IPS DF 4.7 (cell line): ENCODE measurements at regions not wholly inside any gene's neighbourhood (a gene's known extent, or its start where the extent isn't known, plus 50 kb on each side); places are given as distances from the start of the nearest gene placed in this dataset.

Source experiments
- DNase-seq: peaks from one replicate; pipeline ENCODE4 v3.0.0-alpha.2; 2013; ENCODE audit warnings: low spot score; ENCODE audit errors: extremely low read depth

- DNase-seq = no peak
These were observed 127.2 kb upstream of the AGA start for GRCh38 chr4:177569434-177569833.

- DNase-seq = no peak
These were observed 131.3 kb upstream of the AGA start for GRCh38 chr4:177573507-177573906.

GRCh38 chr4:177574446-177574845, 132.2 kb upstream of the AGA start:
- DNase-seq = no peak

DNA sequence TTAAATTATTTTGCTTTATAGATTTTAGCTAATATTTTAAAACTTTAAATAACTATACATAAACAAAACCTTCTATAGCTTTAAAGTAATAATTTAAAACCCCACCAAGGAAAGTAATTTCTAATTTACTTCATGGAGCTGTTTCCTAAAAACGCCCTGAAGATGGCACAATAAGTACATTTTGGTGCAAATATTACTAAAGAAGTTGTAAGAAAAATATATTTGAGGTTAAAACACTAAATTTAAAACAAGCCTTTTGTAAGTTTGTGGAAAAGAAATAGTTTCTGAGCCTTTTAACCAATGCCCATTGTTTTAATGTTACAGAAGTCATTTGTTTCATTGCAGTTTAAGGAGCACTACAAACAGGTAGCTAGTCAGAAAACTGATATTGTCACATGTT, 137.4 kb upstream of the AGA start:
- no peak for DNase-seq

DNA sequence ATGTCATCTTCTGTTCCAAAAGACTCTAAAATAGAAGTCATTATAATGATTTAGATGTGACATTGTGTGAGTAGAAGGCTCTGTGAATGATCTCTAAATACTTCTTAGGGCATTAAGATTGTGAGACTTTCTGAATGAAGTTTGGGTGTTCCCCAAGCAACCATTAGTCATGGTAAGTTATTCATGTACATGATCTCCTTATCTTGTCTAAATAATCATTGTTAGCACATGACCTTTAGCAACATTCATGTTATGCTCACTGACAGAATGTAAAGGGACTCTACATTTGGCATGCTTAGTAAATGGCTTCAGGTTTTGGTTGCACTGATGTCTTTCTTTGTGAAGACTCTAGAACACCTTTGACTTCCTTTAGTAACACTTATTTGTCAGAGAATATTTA, 140.8 kb upstream of the AGA start:
- DNase-seq = no peak

DNA sequence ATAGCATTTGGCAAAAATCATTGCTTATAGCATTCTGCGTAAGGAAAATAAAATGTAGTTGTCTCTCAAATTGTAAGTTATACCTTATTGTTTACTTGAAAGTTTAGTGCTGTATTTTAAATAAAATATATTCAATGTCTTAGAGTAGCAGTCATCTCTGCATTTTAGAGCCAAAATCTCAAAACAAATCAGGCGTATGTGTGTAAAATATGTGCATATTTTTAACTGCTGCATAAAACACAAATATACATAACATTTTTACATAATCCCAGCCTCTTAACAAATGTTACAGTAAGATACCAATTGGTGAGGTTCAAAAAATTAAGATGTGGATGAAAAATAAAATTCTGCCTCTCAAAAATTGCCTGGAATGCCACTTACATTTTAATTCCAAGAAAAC, 145.8 kb upstream of the AGA start:
- no peak for DNase-seq

DNA sequence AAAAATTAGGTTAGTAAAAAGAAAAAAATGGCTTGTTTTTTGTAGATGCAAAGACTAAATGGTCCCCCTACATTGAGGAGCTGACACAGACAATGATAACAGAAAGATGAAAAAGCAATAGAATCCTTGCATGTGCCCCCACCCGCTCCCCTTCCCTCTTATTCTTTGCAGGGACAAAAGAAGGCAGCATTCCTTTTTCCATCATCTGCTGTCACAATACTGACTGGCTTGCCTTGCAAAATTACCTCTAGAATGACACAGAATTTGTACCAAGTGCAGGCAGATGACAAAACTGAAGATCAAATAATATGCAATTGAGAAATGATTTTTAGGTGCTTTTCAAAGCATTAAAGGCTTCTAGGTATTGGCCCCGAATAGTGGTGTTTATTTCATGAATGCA, 153.1 kb upstream of the AGA start:
- no peak for DNase-seq

DNA sequence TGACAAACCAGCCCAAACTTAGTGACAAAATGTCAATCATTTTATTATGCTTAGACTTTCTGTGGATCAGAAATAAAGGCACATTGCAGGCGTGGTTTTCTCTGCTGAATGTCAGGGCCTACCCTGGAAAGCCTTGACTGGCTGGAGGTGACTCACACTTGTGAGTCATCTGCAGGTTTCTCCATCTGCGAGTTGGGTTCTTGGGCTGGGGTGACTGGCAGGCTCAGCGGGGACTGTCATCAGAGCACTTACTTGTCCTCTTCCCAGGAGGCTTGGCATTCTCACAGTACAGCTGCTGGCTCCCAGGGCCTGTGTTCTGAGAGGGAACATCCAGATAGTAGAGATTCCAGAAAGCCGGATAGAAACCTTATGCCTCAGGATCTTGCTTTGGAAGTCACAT, 153.8 kb upstream of the AGA start:
- DNase-seq = peak; percentile 11

GRCh38 chr4:177596991-177597390, 154.8 kb upstream of the AGA start:
- no peak for DNase-seq

- no peak for DNase-seq
These were observed 163.0 kb upstream of the AGA start for GRCh38 chr4:177605252-177605651.

- DNase-seq = no peak
These were observed 164.9 kb upstream of the AGA start for GRCh38 chr4:177607111-177607573.

DNA sequence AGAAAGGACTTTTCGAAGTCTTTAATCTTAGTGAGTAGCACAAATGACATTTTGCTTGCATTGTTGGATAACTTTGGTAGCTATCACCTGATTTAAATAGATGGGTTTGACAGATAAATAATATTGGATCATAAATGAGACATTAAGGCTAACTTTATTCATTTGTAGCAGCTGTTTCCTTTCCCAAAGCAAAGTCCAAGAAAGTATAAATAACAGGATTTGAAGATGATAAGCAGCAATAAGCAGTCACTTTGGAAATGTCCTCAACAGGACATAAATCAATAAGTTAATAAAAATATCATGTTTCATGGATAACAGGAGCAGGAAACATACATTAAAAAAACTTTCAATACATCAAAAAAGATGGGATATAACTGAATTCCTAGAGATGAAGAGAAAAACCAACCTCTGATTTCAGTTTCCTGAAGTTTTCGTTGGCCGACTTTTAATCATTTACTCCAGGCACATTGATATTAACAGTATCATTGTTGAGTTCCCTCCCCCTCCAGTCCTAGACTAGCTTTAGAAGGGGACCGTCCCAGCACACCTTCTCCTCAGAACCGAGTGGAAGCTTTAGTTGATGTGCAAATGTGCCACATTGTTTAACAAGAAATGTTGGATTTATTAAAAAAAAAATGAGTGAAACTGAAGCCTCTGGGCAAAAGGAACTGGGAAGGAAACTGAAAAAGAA, 169.9 kb upstream of the AGA start:
- DNase-seq = no peak

DNA sequence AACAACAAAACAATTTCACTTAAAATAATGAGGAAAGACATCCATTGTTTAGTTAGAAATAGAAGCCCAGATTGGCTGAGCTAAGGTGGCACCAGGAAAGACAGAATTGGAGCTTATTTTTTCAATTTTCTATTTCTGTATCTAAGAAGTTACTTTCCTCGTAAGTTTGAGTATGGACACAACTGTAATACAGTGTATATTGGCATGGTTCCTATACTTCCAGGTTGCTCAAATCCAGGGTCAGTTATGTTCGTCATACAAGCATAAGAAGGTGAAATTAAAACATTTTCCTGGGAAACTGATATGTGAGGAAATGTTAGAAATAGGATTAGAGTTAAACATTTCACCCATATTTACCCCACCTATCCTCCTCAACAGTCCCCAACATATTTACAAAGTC, 170.4 kb upstream of the AGA start:
- no peak for DNase-seq

- DNase-seq = no peak
These were observed 190.2 kb upstream of the AGA start for GRCh38 chr4:177632481-177632880.

- peak; percentile 22 for DNase-seq
These were observed 196.6 kb upstream of the AGA start for GRCh38 chr4:177638871-177639270.

DNA sequence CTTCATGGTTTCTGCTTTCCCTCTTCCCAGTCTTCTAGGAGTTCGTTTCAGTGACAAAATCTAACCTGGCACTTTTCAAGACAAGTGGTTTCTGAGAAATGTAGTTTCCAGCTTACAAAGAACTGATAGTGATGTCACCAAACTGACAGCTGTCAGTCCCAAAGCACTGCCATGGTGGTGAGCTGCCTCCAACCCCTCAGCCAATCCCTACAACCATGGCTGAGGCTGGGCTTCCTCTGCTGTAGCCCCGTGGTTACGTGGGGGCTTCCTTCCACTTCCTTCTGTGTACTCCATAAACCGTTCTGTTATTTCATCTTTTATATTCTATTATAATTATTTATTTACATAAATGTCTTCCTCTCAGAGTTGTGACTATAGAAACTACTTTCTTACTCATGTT, 198.6 kb upstream of the AGA start:
- DNase-seq = no peak

GRCh38 chr4:177660223-177660622, 218.0 kb upstream of the AGA start:
- no peak for DNase-seq

DNA sequence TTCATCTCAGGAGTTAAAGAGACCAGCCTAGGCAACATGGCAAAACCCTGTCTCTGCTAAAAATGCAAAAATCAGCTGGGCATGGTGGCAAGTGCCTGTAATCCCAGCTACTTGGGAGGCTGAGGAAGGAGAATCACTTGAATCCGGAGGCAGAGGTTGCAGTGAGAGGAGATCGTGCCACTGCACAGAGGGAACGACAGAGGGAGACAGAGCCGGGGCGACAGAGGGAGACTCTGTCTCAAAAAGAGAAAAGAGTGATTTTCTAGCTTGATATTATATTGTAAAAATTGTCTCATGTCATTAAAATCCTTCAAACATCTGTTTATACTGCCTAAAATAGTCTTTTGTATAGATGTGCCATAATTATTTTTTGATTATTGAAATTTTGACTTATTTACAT, 225.4 kb upstream of the AGA start:
- DNase-seq = no peak

DNA sequence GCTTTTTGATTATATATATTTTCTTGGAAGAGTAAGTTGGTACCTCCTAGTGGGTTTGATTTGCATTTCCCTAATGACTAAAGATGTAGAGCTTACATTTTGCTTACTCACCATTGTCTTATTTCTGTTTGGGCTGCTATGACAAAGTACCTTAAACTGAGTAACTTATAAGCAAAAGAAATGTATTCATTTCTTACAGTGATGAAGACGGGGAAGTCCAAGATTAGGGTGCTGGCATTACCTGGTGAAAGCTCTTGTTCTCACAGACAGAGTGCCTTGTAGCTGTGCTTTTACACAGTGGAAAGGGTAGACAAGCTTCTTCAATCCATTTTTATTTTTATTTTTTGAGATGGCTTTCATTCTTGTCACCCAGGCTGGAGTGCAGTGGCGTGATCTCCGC, 229.2 kb upstream of the AGA start:
- DNase-seq = no peak

- DNase-seq = no peak
These were observed 229.6 kb upstream of the AGA start for GRCh38 chr4:177671845-177672244.

- DNase-seq = no peak
These were observed 231.8 kb upstream of the AGA start for GRCh38 chr4:177673985-177674489.

DNA sequence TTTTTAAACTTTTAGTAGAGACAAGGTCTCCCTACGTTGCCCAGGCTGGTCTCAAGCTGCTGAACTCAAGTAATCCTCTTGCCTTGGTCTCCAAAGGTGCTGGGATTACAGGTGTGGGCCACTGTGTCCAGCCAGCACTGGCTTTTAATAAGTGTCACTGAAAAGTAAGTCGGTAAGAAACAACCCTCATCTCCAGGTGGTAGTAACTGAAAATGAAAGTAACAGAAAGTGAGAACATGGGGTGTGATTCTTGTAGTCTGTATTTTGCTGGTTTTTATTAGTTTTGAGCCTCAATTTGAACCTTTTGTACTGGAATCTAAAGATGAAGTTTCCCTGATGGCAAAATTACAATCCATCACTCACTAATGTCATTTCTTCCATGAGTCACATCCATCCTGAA, 238.1 kb upstream of the AGA start:
- no peak for DNase-seq

DNA sequence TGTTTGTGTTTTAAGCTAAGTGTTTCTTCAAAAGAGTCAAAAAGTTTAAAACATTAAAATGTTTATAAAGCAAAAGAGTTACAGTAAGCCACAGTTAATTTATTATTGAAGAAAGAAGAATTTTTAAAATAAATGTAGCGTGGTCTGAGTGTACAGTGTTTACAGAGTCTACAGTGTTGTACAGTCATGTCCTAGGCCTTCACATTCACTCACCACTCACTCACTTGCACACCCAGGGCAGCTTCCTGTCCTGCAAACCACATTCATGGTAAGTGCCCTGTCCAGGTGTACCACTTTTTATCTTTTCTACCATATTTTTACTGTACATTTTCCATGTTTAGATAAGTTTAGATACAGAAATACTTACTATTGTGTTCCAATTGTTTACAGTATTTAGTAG, 239.7 kb upstream of the AGA start:
- DNase-seq = no peak

GRCh38 chr4:177687117-177687516, 244.9 kb upstream of the AGA start:
- no peak for DNase-seq
